Effector CD8-positive, alpha-beta T cell (primary cell): ENCODE measurements at regions not wholly inside any gene's neighbourhood (a gene's known extent, or its start where the extent isn't known, plus 50 kb on each side); places are given as distances from the start of the nearest gene placed in this dataset.

Source experiments
- DNase-seq: peaks from one replicate; lab custom pipeline; 2025; lab: John Stamatoyannopoulos, UW

GRCh38 chr2:237271698-237272652 lies 142.0 kb downstream of the COL6A3 start:
- no peak for DNase-seq
